ENCODE measurements at regions not wholly inside any gene's neighbourhood (a gene's known extent, or its start where the extent isn't known, plus 50 kb on each side); places are given as distances from the start of the nearest gene placed in this dataset.

- no peak overlapping the region for H3K4me3 Mint-ChIP-seq
- Histone ChIP-seq H3K36me3 (replicated peaks in 1 of 2; ENCODE audit: control insufficient read depth in 1 of 2, insufficient read depth in 2 of 2, low read length in 2 of 2) (no peaks in the 10 kb centered on the region), H4K20me1 (ENCODE audit: insufficient read depth, low read length) (no peaks in the 10 kb centered on the region), H3K4me2 (replicated peaks; ENCODE audit: extremely low read depth, low read length, poor library complexity, severe bottlenecking) (no peak overlapping the region), H3K9me3 (replicated peaks in 1 of 2; ENCODE audit: control insufficient read depth in 1 of 2, insufficient read depth in 1 of 2, low read length in 2 of 2) (no peaks in the 10 kb centered on the region), H3K9ac (ENCODE audit: insufficient read depth, low read length, poor library complexity, severe bottlenecking) (no peak overlapping the region), H3K4me3 (replicated peaks in 1 of 3; ENCODE audit: low read depth in 2 of 3, low read length in 3 of 3) (no peak overlapping the region), H3K4me1 (ENCODE audit: control insufficient read depth in 1 of 2, insufficient read depth in 2 of 2, low read length in 2 of 2) (no peaks in the 10 kb centered on the region), H3K79me2 (ENCODE audit: insufficient read depth, low read length) (no peaks in the 10 kb centered on the region), H3K27me3 (ENCODE audit: control insufficient read depth in 2 of 2, insufficient read depth in 2 of 2, low read length in 2 of 2) (no peaks in the 10 kb centered on the region), H3K27ac (ENCODE audit: low read depth in 1 of 2, low read length in 2 of 2) (no peak overlapping the region), H2AFZ (ENCODE audit: insufficient read depth, low read depth, low read length, poor library complexity, severe bottlenecking) (no peak overlapping the region)
- H3K9me3 Mint-ChIP-seq, result peaks cover 0 to 2% (median 0%) of the 10 kb centered on the region in 7 donors
- WGBS (ENCODE audit: insufficient coverage), result 100% methylated on average over 1 of the region's 2 CpGs
- no peaks in the 10 kb centered on the region for H3K27me3 Mint-ChIP-seq (ENCODE audit: low read depth in 3 of 3)
- TF ChIP-seq CTCF (IDR thresholded peaks at IDR 0.05), result no peak
- peaks cover 6% of the 10 kb centered on the region for H3K4me1 Mint-ChIP-seq
- intact Hi-C loops (cut with micrococcal nuclease), result no loop called here
- DNase-seq, result no peak
- no peaks in the 10 kb centered on the region for H3K36me3 Mint-ChIP-seq
- no peak overlapping the region for H3K27ac Mint-ChIP-seq
Observed at GRCh38 chr4:41473176-41473575, 64.8 kb upstream of the LIMCH1 start.

GRCh38 chr4:41475402-41475801, 62.6 kb upstream of the LIMCH1 start:
- Mint-ChIP-seq H3K4me3 (no peak overlapping the region), H3K27me3 (ENCODE audit: low read depth in 3 of 3) (no peaks in the 10 kb centered on the region), H3K4me1 (peaks cover 6% of the 10 kb centered on the region), H3K9me3 (peaks cover 0 to 2% (median 0%) of the 10 kb centered on the region in 7 donors), H3K27ac (no peak overlapping the region), H3K36me3 (no peaks in the 10 kb centered on the region)
- Histone ChIP-seq H3K9me3 (replicated peaks in 1 of 2; ENCODE audit: control insufficient read depth in 1 of 2, insufficient read depth in 1 of 2, low read length in 2 of 2) (no peaks in the 10 kb centered on the region), H2AFZ (ENCODE audit: insufficient read depth, low read depth, low read length, poor library complexity, severe bottlenecking) (no peak overlapping the region), H3K4me2 (replicated peaks; ENCODE audit: extremely low read depth, low read length, poor library complexity, severe bottlenecking) (no peak overlapping the region), H3K79me2 (ENCODE audit: insufficient read depth, low read length) (no peaks in the 10 kb centered on the region), H3K9ac (ENCODE audit: insufficient read depth, low read length, poor library complexity, severe bottlenecking) (no peak overlapping the region), H3K4me1 (ENCODE audit: control insufficient read depth in 1 of 2, insufficient read depth in 2 of 2, low read length in 2 of 2) (no peaks in the 10 kb centered on the region), H3K27ac (ENCODE audit: low read depth in 1 of 2, low read length in 2 of 2) (no peak overlapping the region), H3K36me3 (replicated peaks in 1 of 2; ENCODE audit: control insufficient read depth in 1 of 2, insufficient read depth in 2 of 2, low read length in 2 of 2) (no peaks in the 10 kb centered on the region), H4K20me1 (ENCODE audit: insufficient read depth, low read length) (no peaks in the 10 kb centered on the region), H3K27me3 (ENCODE audit: control insufficient read depth in 2 of 2, insufficient read depth in 2 of 2, low read length in 2 of 2) (no peaks in the 10 kb centered on the region), H3K4me3 (replicated peaks in 1 of 3; ENCODE audit: low read depth in 2 of 3, low read length in 3 of 3) (no peak overlapping the region)
- no peak for DNase-seq
- WGBS (ENCODE audit: insufficient coverage), result no CpG with 5 or more reads among the region's 1 CpG
- no peak for TF ChIP-seq CTCF (IDR thresholded peaks at IDR 0.05)
- intact Hi-C loops (cut with micrococcal nuclease), result no loop called here
